H1 (cell line): ENCODE measurements at regions not wholly inside any gene's neighbourhood (a gene's known extent, or its start where the extent isn't known, plus 50 kb on each side); places are given as distances from the start of the nearest gene placed in this dataset.

Experiments
- CHD2 ChIP-seq: IDR thresholded peaks from 2 replicates; pipeline ENCODE4 v1.6.1; 2012; ENCODE audit warnings: low read length, improper control_type of control experiment
- CTCF ChIP-seq, 3 experiments: IDR thresholded peaks; 1 replicate in 2 of 3; 2 replicates in 1 of 3; pipeline versions ENCODE4 v1.5.1 to v1.6.1; 2011; ENCODE audit warnings: low read length in 3 of 3, mild to moderate bottlenecking in 3 of 3, inconsistent platforms in 2 of 3, low read depth in 1 of 3, moderate library complexity in 1 of 3; ENCODE audit not compliant: insufficient read depth in 1 of 3; ENCODE audit errors: control extremely low read depth in 1 of 3
- NRF1 ChIP-seq: IDR thresholded peaks from 2 replicates; pipeline ENCODE4 v1.6.1; 2011; ENCODE audit warnings: mild to moderate bottlenecking, low read depth, low read length, improper control_type of control experiment
- POLR2A ChIP-seq, 2 experiments: IDR thresholded peaks; 1 replicate in 1 of 2; 2 replicates in 1 of 2; pipeline ENCODE4 v1.6.1; 2011; ENCODE audit warnings: low read depth in 2 of 2, low read length in 2 of 2, mild to moderate bottlenecking in 2 of 2; ENCODE audit errors: control extremely low read depth in 1 of 2
- POLR2AphosphoS5 ChIP-seq: IDR thresholded peaks from 2 replicates; pipeline ENCODE4 v1.6.1; 2011; ENCODE audit warnings: low read depth, low read length
- POU5F1 ChIP-seq: IDR thresholded peaks from 2 replicates; pipeline ENCODE4 v1.6.1; 2011; ENCODE audit warnings: low read depth, mild to moderate bottlenecking, low read length, moderate library complexity
- RFX5 ChIP-seq: IDR thresholded peaks from 2 replicates; pipeline ENCODE4 v1.6.1; 2011; ENCODE audit warnings: low read depth, low read length, improper control_type of control experiment, borderline replicate concordance
- SP1 ChIP-seq: IDR thresholded peaks from 2 replicates; pipeline ENCODE4 v1.6.1; 2011; ENCODE audit warnings: low read depth, low read length
- TBP ChIP-seq: IDR thresholded peaks from 2 replicates; pipeline ENCODE4 v1.6.1; 2011; ENCODE audit warnings: low read depth, low read length, improper control_type of control experiment
- ZNF274 ChIP-seq: IDR thresholded peaks from 2 replicates; pipeline ENCODE4 v1.7.0; 2012; ENCODE audit warnings: low read length, borderline replicate concordance; ENCODE audit errors: extremely low read depth

- no peak for TF ChIP-seq ZNF274
- no peak for TF ChIP-seq TBP
- no peak for TF ChIP-seq RFX5
- TF ChIP-seq SP1 = no peak
- no peak for TF ChIP-seq CTCF (IDR thresholded peaks at IDR 0.05; ENCODE audit: control extremely low read depth in 1 of 3, insufficient read depth in 1 of 3, low read depth in 1 of 3, low read length in 3 of 3)
- no peak for TF ChIP-seq POU5F1
- TF ChIP-seq POLR2AphosphoS5 = no peak
- no peak for TF ChIP-seq NRF1
- TF ChIP-seq CHD2 = no peak
- TF ChIP-seq POLR2A (IDR thresholded peaks at IDR 0.05; ENCODE audit: control extremely low read depth in 1 of 2, low read depth in 2 of 2, low read length in 2 of 2) = no peak
Observed at GRCh38 chr15:62584301-62585235, 419.5 kb upstream of the C2CD4B start.
